KMS-11 (cell line): ENCODE measurements at regions not wholly inside any gene's neighbourhood (a gene's known extent, or its start where the extent isn't known, plus 50 kb on each side); places are given as distances from the start of the nearest gene placed in this dataset.

Source experiments
- H2AFZ ChIP-seq: fragments of 200-600 bp; sonication (generic); 2 replicates; pipeline ENCODE4 v1.6.1; 2016; ENCODE audit warnings: antibody characterized with exemption, mixed run types, low read depth
- H3K27ac ChIP-seq: fragments of 200-600 bp; sonication (generic); 2 replicates; pipeline ENCODE4 v1.6.1; 2016; ENCODE audit warnings: mild to moderate bottlenecking, mixed run types
- H3K27me3 ChIP-seq: fragments of 200-600 bp; sonication (generic); 2 replicates; pipeline ENCODE4 v1.6.1; 2017; ENCODE audit warnings: mild to moderate bottlenecking, low read depth, mixed run types, moderate library complexity; ENCODE audit not compliant: insufficient read depth
- H3K36me3 ChIP-seq: fragments of 200-600 bp; sonication (generic); 2 replicates; pipeline ENCODE4 v1.6.1; 2017; ENCODE audit warnings: mild to moderate bottlenecking, mixed run types; ENCODE audit not compliant: insufficient read depth
- H3K4me1 ChIP-seq: fragments of 200-600 bp; sonication (generic); 2 replicates; pipeline ENCODE4 v1.6.1; 2016; ENCODE audit warnings: mild to moderate bottlenecking, low read depth, mixed run types; ENCODE audit not compliant: poor library complexity, severe bottlenecking
- H3K4me2 ChIP-seq: fragments of 200-600 bp; sonication (generic); 2 replicates; pipeline ENCODE4 v1.7.0; 2016; ENCODE audit warnings: mild to moderate bottlenecking, mixed run types
- H3K4me3 ChIP-seq: fragments of 200-600 bp; sonication (generic); IDR thresholded peaks from 2 replicates; pipeline ENCODE4 v1.6.1; 2017; ENCODE audit warnings: low read depth, low read length, mixed read lengths; ENCODE audit not compliant: insufficient read depth
- H3K79me2 ChIP-seq: fragments of 200-600 bp; sonication (generic); 2 replicates; pipeline ENCODE4 v1.6.1; 2016; ENCODE audit warnings: low read depth, mixed run types; ENCODE audit not compliant: insufficient read depth
- H3K9ac ChIP-seq: fragments of 200-600 bp; sonication (generic); 2 replicates; pipeline ENCODE4 v1.6.1; 2016; ENCODE audit warnings: mild to moderate bottlenecking, mixed run types
- H4K20me1 ChIP-seq: fragments of 200-600 bp; sonication (generic); 2 replicates; pipeline ENCODE4 v1.6.1; 2016; ENCODE audit warnings: mild to moderate bottlenecking, mixed run types; ENCODE audit not compliant: insufficient read depth
- CTCF ChIP-seq: fragments of 200-600 bp; sonication (generic); conservative IDR thresholded peaks from 2 replicates; pipeline ENCODE4 v1.6.1; 2017; ENCODE audit warnings: low read depth, mild to moderate bottlenecking, antibody characterized with exemption, low read length, moderate library complexity, mixed read lengths

- Histone ChIP-seq H3K4me3 (no peak overlapping the region), H3K27ac (no peak overlapping the region), H3K9ac (no peak overlapping the region), H2AFZ (no peak overlapping the region; the same call in 1 of the 2 replicates), H3K27me3 (no peaks in the 10 kb centered on the region), H3K79me2 (no peaks in the 10 kb centered on the region), H3K4me1 (peaks cover 6% of the 10 kb centered on the region), H3K4me2 (no peak overlapping the region), H3K36me3 (no peaks in the 10 kb centered on the region), H4K20me1 (no peaks in the 10 kb centered on the region)
- TF ChIP-seq CTCF, result no peak
These were observed 103.6 kb upstream of the BCOR start for GRCh38 chrX:40201329-40201885.

- Histone ChIP-seq H3K27ac (no peak overlapping the region), H3K27me3 (no peaks in the 10 kb centered on the region), H3K4me3 (no peak overlapping the region), H3K4me2 (no peak overlapping the region), H3K79me2 (no peaks in the 10 kb centered on the region), H3K4me1 (peaks cover 6% of the 10 kb centered on the region), H2AFZ (no peak overlapping the region), H4K20me1 (no peaks in the 10 kb centered on the region), H3K36me3 (no peaks in the 10 kb centered on the region), H3K9ac (no peak overlapping the region)
- TF ChIP-seq CTCF, result no peak
These were observed 101.9 kb upstream of the BCOR start for GRCh38 chrX:40199704-40200103.

- Histone ChIP-seq H3K4me1 (peaks cover 6% of the 10 kb centered on the region), H3K27me3 (no peaks in the 10 kb centered on the region), H3K79me2 (no peaks in the 10 kb centered on the region), H2AFZ (no peak overlapping the region), H3K27ac (no peak overlapping the region), H4K20me1 (no peaks in the 10 kb centered on the region), H3K4me3 (no peak overlapping the region), H3K4me2 (no peak overlapping the region), H3K36me3 (no peaks in the 10 kb centered on the region), H3K9ac (no peak overlapping the region)
- TF ChIP-seq CTCF, result no peak
These were observed 99.3 kb upstream of the BCOR start for GRCh38 chrX:40197071-40197470.

GRCh38 chrX:40195368-40195767, 97.6 kb upstream of the BCOR start:
- no peak for TF ChIP-seq CTCF
- Histone ChIP-seq H3K36me3 (no peaks in the 10 kb centered on the region), H3K27me3 (no peaks in the 10 kb centered on the region), H3K27ac (no peak overlapping the region), H3K4me3 (no peak overlapping the region), H3K4me2 (no peak overlapping the region), H2AFZ (no peak overlapping the region), H4K20me1 (no peaks in the 10 kb centered on the region), H3K4me1 (no peaks in the 10 kb centered on the region), H3K9ac (no peak overlapping the region), H3K79me2 (no peaks in the 10 kb centered on the region)
